ENCODE measurements at regions not wholly inside any gene's neighbourhood (a gene's known extent, or its start where the extent isn't known, plus 50 kb on each side); places are given as distances from the start of the nearest gene placed in this dataset.
A peak's percentile ranks its signal among the peaks of the same experiment; 100 is the strongest.
"Not testable (repeated sequence)": the region's sequence is repeated elsewhere in the genome, so short reads cannot be mapped to it uniquely, and the experiment has no call there.

- FAIRE-seq (no peak), DNase-seq (ENCODE audit: low spot score) (no peak)
Observed at GRCh38 chrY:9118704-9119103, 218.6 kb upstream of the TSPY4 start.

GRCh38 chrY:9124623-9125022, 212.6 kb upstream of the TSPY4 start:
- FAIRE-seq (no peak), DNase-seq (ENCODE audit: low spot score) (no peak)

GRCh38 chrY:9126545-9126944, 210.7 kb upstream of the TSPY4 start:
- FAIRE-seq (no peak), DNase-seq (ENCODE audit: low spot score) (peak; percentile 72)

GRCh38 chrY:9143366-9143765, 193.9 kb upstream of the TSPY4 start:
- peak; percentile 49 for FAIRE-seq
- DNase-seq (ENCODE audit: low spot score), result not testable (repeated sequence)

- FAIRE-seq (peak; percentile 89), DNase-seq (ENCODE audit: low spot score) (peak; percentile 30)
Observed at GRCh38 chrY:9154552-9154951, 182.7 kb upstream of the TSPY4 start.

GRCh38 chrY:9155721-9156120, 181.5 kb upstream of the TSPY4 start:
- FAIRE-seq, result no peak
- no peak for DNase-seq (ENCODE audit: low spot score)

GRCh38 chrY:9158616-9159015, 178.6 kb upstream of the TSPY4 start:
- DNase-seq (ENCODE audit: low spot score) (no peak), FAIRE-seq (no peak)

GRCh38 chrY:9160331-9160730, 176.9 kb upstream of the TSPY4 start:
- DNase-seq (ENCODE audit: low spot score); FAIRE-seq: not testable (repeated sequence)

GRCh38 chrY:9160976-9161375, 176.3 kb upstream of the TSPY4 start:
- peak; percentile 96 for FAIRE-seq
- DNase-seq (ENCODE audit: low spot score), result peak; percentile 33

GRCh38 chrY:9161990-9162389, 175.3 kb upstream of the TSPY4 start:
- DNase-seq (ENCODE audit: low spot score) (peak; percentile 76), FAIRE-seq (peak; percentile 99)

- DNase-seq (ENCODE audit: low spot score); FAIRE-seq: not testable (repeated sequence)
Observed at GRCh38 chrY:9162424-9162823, 174.8 kb upstream of the TSPY4 start.

- FAIRE-seq; DNase-seq (ENCODE audit: low spot score): not testable (repeated sequence)
Observed at GRCh38 chrY:9177641-9178040, 159.6 kb upstream of the TSPY4 start.

GRCh38 chrY:9184827-9185226, 152.4 kb upstream of the TSPY4 start:
- FAIRE-seq (peak; percentile 94), DNase-seq (ENCODE audit: low spot score) (peak; percentile 26)

GRCh38 chrY:9207082-9207481, 130.2 kb upstream of the TSPY4 start:
- not testable (repeated sequence) for DNase-seq (ENCODE audit: low spot score); FAIRE-seq

- FAIRE-seq, result no peak
- DNase-seq (ENCODE audit: low spot score), result no peak
Observed at GRCh38 chrY:9226409-9226808, 110.9 kb upstream of the TSPY4 start.

GRCh38 chrY:9257255-9257654, 80.0 kb upstream of the TSPY4 start:
- DNase-seq (ENCODE audit: low spot score), result no peak

GRCh38 chrY:9257725-9258124, 79.5 kb upstream of the TSPY4 start:
- FAIRE-seq, result no peak
- DNase-seq (ENCODE audit: low spot score), result no peak

More at GRCh38 chrY:9257255-9257654, 80.0 kb upstream of the TSPY4 start:
- FAIRE-seq, result no peak

GRCh38 chrY:9259368-9259767, 77.9 kb upstream of the TSPY4 start:
- DNase-seq (ENCODE audit: low spot score), result no peak
- no peak for FAIRE-seq

- FAIRE-seq (no peak), DNase-seq (ENCODE audit: low spot score) (no peak)
Observed at GRCh38 chrY:9260426-9260825, 76.8 kb upstream of the TSPY4 start.

GRCh38 chrY:9265551-9265950, 71.7 kb upstream of the TSPY4 start:
- FAIRE-seq (no peak), DNase-seq (ENCODE audit: low spot score) (no peak)

GRCh38 chrY:9270351-9270750, 66.9 kb upstream of the TSPY4 start:
- DNase-seq (ENCODE audit: low spot score); FAIRE-seq: not testable (repeated sequence)

GRCh38 chrY:9272847-9273246, 64.4 kb upstream of the TSPY4 start:
- not testable (repeated sequence) for FAIRE-seq; DNase-seq (ENCODE audit: low spot score)

- FAIRE-seq, result peak; percentile 94
- peak; percentile 48 for DNase-seq (ENCODE audit: low spot score)
Observed at GRCh38 chrY:9278842-9279241, 58.4 kb upstream of the TSPY4 start.

Measured in RCC 7860 (cell line).